ENCODE measurements at regions not wholly inside any gene's neighbourhood (a gene's known extent, or its start where the extent isn't known, plus 50 kb on each side); places are given as distances from the start of the nearest gene placed in this dataset.
"Not testable (repeated sequence)": the region's sequence is repeated elsewhere in the genome, so short reads cannot be mapped to it uniquely, and the experiment has no call there.

GRCh38 chr10:108385963-108386362 lies 1221.5 kb upstream of the SORCS1 start:
- no peak for DNase-seq

GRCh38 chr10:108384378-108384777 lies 1219.9 kb upstream of the SORCS1 start:
- DNase-seq, result no peak

GRCh38 chr10:108378779-108379178 lies 1214.3 kb upstream of the SORCS1 start:
- no peak for DNase-seq

GRCh38 chr10:108375691-108376090 lies 1211.2 kb upstream of the SORCS1 start:
- DNase-seq, result no peak

GRCh38 chr10:108374991-108375390 lies 1210.5 kb upstream of the SORCS1 start:
- no peak for DNase-seq

GRCh38 chr10:108365541-108365940 lies 1201.0 kb upstream of the SORCS1 start:
- no peak for DNase-seq

- DNase-seq, result no peak
Measured at GRCh38 chr10:108363576-108363975, 1199.1 kb upstream of the SORCS1 start.

- no peak for DNase-seq
Measured at GRCh38 chr10:108362961-108363360, 1198.5 kb upstream of the SORCS1 start.

- no peak for DNase-seq
Measured at GRCh38 chr10:108362296-108362695, 1197.8 kb upstream of the SORCS1 start.

GRCh38 chr10:108360187-108360586 lies 1195.7 kb upstream of the SORCS1 start:
- DNase-seq, result no peak

GRCh38 chr10:108358912-108359311 lies 1194.4 kb upstream of the SORCS1 start:
- no peak for DNase-seq

GRCh38 chr10:108352771-108353170 lies 1188.3 kb upstream of the SORCS1 start:
- DNase-seq, result no peak

GRCh38 chr10:108348215-108348614 lies 1183.7 kb upstream of the SORCS1 start:
- DNase-seq, result no peak

- no peak for DNase-seq
Measured at GRCh38 chr10:108346066-108346465, 1181.6 kb upstream of the SORCS1 start.

GRCh38 chr10:108338146-108338545 lies 1173.6 kb upstream of the SORCS1 start:
- no peak for DNase-seq

GRCh38 chr10:108336836-108337235 lies 1172.3 kb upstream of the SORCS1 start:
- no peak for DNase-seq

GRCh38 chr10:108327706-108328105 lies 1163.2 kb upstream of the SORCS1 start:
- DNase-seq, result no peak

GRCh38 chr10:108323274-108323798 lies 1158.8 kb upstream of the SORCS1 start:
- DNase-seq, result no peak

GRCh38 chr10:108319434-108320222 lies 1155.1 kb upstream of the SORCS1 start:
- no peak for DNase-seq

GRCh38 chr10:108315636-108316035 lies 1151.1 kb upstream of the SORCS1 start:
- not testable (repeated sequence) for DNase-seq

GRCh38 chr10:108307925-108308312 lies 1143.4 kb upstream of the SORCS1 start:
- DNase-seq, result no peak

- DNase-seq, result no peak
Measured at GRCh38 chr10:108307250-108307924, 1142.9 kb upstream of the SORCS1 start.

GRCh38 chr10:108303149-108303548 lies 1138.6 kb upstream of the SORCS1 start:
- DNase-seq, result no peak

GRCh38 chr10:108301002-108301401 lies 1136.5 kb upstream of the SORCS1 start:
- DNase-seq, result no peak
